ENCODE measurements at regions not wholly inside any gene's neighbourhood (a gene's known extent, or its start where the extent isn't known, plus 50 kb on each side); places are given as distances from the start of the nearest gene placed in this dataset.

GRCh38 chr9:23245067-23245466 is 581.0 kb downstream of the ELAVL2 start:
- Histone ChIP-seq H3K18ac (ENCODE audit: low read length) (no peak overlapping the region), H2BK5ac (ENCODE audit: low read depth, low read length, poor library complexity) (no peak overlapping the region), H3K4ac (ENCODE audit: low read depth, low read length) (no peak overlapping the region), H3K79me2 (ENCODE audit: control insufficient read depth, insufficient read depth, low read length, poor library complexity) (no peaks in the 10 kb centered on the region), H3K9ac (ENCODE audit: low read length) (no peak overlapping the region), H2BK120ac (ENCODE audit: insufficient read depth, low read length, poor library complexity) (no peak overlapping the region), H3K9me3 (ENCODE audit: insufficient read depth, low read depth, low read length) (no peaks in the 10 kb centered on the region), H2AK5ac (ENCODE audit: low read length) (no peak overlapping the region), H3K27me3 (ENCODE audit: insufficient read depth, low read length) (no peaks in the 10 kb centered on the region), H3K4me3 (ENCODE audit: low read depth, low read length) (no peak overlapping the region), H2BK12ac (ENCODE audit: low read length) (no peak overlapping the region), H3K4me1 (ENCODE audit: control insufficient read depth in 1 of 2, insufficient read depth in 2 of 2, low read length in 2 of 2) (no peaks in the 10 kb centered on the region), H3K14ac (ENCODE audit: low read length) (no peak overlapping the region), H3K36me3 (ENCODE audit: control insufficient read depth in 1 of 2, insufficient read depth in 2 of 2, low read length in 2 of 2) (no peaks in the 10 kb centered on the region), H2AFZ (ENCODE audit: insufficient read depth, low read length, poor library complexity) (no peak overlapping the region), H3K4me2 (ENCODE audit: low read length) (no peak overlapping the region), H4K8ac (ENCODE audit: low read depth, low read length) (no peak overlapping the region), H3K23ac (ENCODE audit: low read length) (no peak overlapping the region), H4K12ac (ENCODE audit: low read depth, low read length) (no peak overlapping the region), H3K27ac (ENCODE audit: low read depth, low read length) (no peak overlapping the region), H3K79me1 (ENCODE audit: low read length) (no peaks in the 10 kb centered on the region), H4K91ac (ENCODE audit: low read depth, low read length) (no peak overlapping the region)
- no peak for DNase-seq

GRCh38 chr9:23254404-23255184 is 571.4 kb downstream of the ELAVL2 start:
- H3K79me2 ChIP-seq (ENCODE audit: control insufficient read depth, insufficient read depth, low read length, poor library complexity), result no peaks in the 10 kb centered on the region
- H3K79me1 ChIP-seq (ENCODE audit: low read length), result no peaks in the 10 kb centered on the region
- H3K4me3 ChIP-seq (ENCODE audit: low read depth, low read length), result no peak overlapping the region
- H3K23ac ChIP-seq (ENCODE audit: low read length), result no peak overlapping the region
- H2AK5ac ChIP-seq (ENCODE audit: low read length), result no peak overlapping the region
- no peak overlapping the region for H4K12ac ChIP-seq (ENCODE audit: low read depth, low read length)
- H4K91ac ChIP-seq (ENCODE audit: low read depth, low read length), result no peak overlapping the region
- no peak for DNase-seq
- no peaks in the 10 kb centered on the region for H3K27me3 ChIP-seq (ENCODE audit: insufficient read depth, low read length)
- no peak overlapping the region for H3K4me2 ChIP-seq (ENCODE audit: low read length)
- WGBS (ENCODE audit: extremely low coverage, insufficient coverage, insufficient read length), result no CpG with 5 or more reads among the region's 9 CpGs
- H2BK12ac ChIP-seq (ENCODE audit: low read length), result no peak overlapping the region
- H3K9me3 ChIP-seq (ENCODE audit: insufficient read depth, low read depth, low read length), result no peaks in the 10 kb centered on the region
- no peak overlapping the region for H3K9ac ChIP-seq (ENCODE audit: low read length)
- H2AFZ ChIP-seq (ENCODE audit: insufficient read depth, low read length, poor library complexity), result no peak overlapping the region
- H4K8ac ChIP-seq (ENCODE audit: low read depth, low read length), result no peak overlapping the region
- no peaks in the 10 kb centered on the region for H3K36me3 ChIP-seq (ENCODE audit: control insufficient read depth in 1 of 2, insufficient read depth in 2 of 2, low read length in 2 of 2)
- H2BK120ac ChIP-seq (ENCODE audit: insufficient read depth, low read length, poor library complexity), result no peak overlapping the region
- no peak overlapping the region for H3K4ac ChIP-seq (ENCODE audit: low read depth, low read length)
- H3K27ac ChIP-seq (ENCODE audit: low read depth, low read length), result no peak overlapping the region
- no peaks in the 10 kb centered on the region for H3K4me1 ChIP-seq (ENCODE audit: control insufficient read depth in 1 of 2, insufficient read depth in 2 of 2, low read length in 2 of 2)
- H3K14ac ChIP-seq (ENCODE audit: low read length), result no peak overlapping the region
- no peak overlapping the region for H3K18ac ChIP-seq (ENCODE audit: low read length)
- no peak overlapping the region for H2BK5ac ChIP-seq (ENCODE audit: low read depth, low read length, poor library complexity)

- Histone ChIP-seq H3K4ac (ENCODE audit: low read depth, low read length) (no peak overlapping the region), H2BK120ac (ENCODE audit: insufficient read depth, low read length, poor library complexity) (no peak overlapping the region), H3K4me3 (ENCODE audit: low read depth, low read length) (no peak overlapping the region), H3K9ac (ENCODE audit: low read length) (no peak overlapping the region), H3K79me2 (ENCODE audit: control insufficient read depth, insufficient read depth, low read length, poor library complexity) (no peaks in the 10 kb centered on the region), H4K91ac (ENCODE audit: low read depth, low read length) (no peak overlapping the region), H3K14ac (ENCODE audit: low read length) (no peak overlapping the region), H2BK12ac (ENCODE audit: low read length) (no peak overlapping the region), H3K18ac (ENCODE audit: low read length) (no peak overlapping the region), H3K4me1 (ENCODE audit: control insufficient read depth in 1 of 2, insufficient read depth in 2 of 2, low read length in 2 of 2) (no peaks in the 10 kb centered on the region), H2AK5ac (ENCODE audit: low read length) (no peak overlapping the region), H2AFZ (ENCODE audit: insufficient read depth, low read length, poor library complexity) (no peak overlapping the region), H3K9me3 (ENCODE audit: insufficient read depth, low read depth, low read length) (no peaks in the 10 kb centered on the region), H3K27ac (ENCODE audit: low read depth, low read length) (no peak overlapping the region), H3K79me1 (ENCODE audit: low read length) (no peaks in the 10 kb centered on the region), H3K36me3 (ENCODE audit: control insufficient read depth in 1 of 2, insufficient read depth in 2 of 2, low read length in 2 of 2) (no peaks in the 10 kb centered on the region), H4K8ac (ENCODE audit: low read depth, low read length) (no peak overlapping the region), H3K4me2 (ENCODE audit: low read length) (no peak overlapping the region), H2BK5ac (ENCODE audit: low read depth, low read length, poor library complexity) (no peak overlapping the region), H3K23ac (ENCODE audit: low read length) (no peak overlapping the region), H3K27me3 (ENCODE audit: insufficient read depth, low read length) (no peaks in the 10 kb centered on the region), H4K12ac (ENCODE audit: low read depth, low read length) (no peak overlapping the region)
- no CpG with 5 or more reads among the region's 3 CpGs for WGBS (ENCODE audit: extremely low coverage, insufficient coverage, insufficient read length)
- no peak for DNase-seq
These were observed 570.7 kb downstream of the ELAVL2 start for GRCh38 chr9:23255346-23255745.

GRCh38 chr9:23258569-23258968 is 567.5 kb downstream of the ELAVL2 start:
- Histone ChIP-seq H3K4ac (ENCODE audit: low read depth, low read length) (no peak overlapping the region), H3K23ac (ENCODE audit: low read length) (no peak overlapping the region), H4K91ac (ENCODE audit: low read depth, low read length) (no peak overlapping the region), H3K79me2 (ENCODE audit: control insufficient read depth, insufficient read depth, low read length, poor library complexity) (no peaks in the 10 kb centered on the region), H3K9ac (ENCODE audit: low read length) (no peak overlapping the region), H2BK120ac (ENCODE audit: insufficient read depth, low read length, poor library complexity) (no peak overlapping the region), H4K12ac (ENCODE audit: low read depth, low read length) (no peak overlapping the region), H3K79me1 (ENCODE audit: low read length) (no peaks in the 10 kb centered on the region), H2BK12ac (ENCODE audit: low read length) (no peak overlapping the region), H2AK5ac (ENCODE audit: low read length) (no peak overlapping the region), H3K4me1 (ENCODE audit: control insufficient read depth in 1 of 2, insufficient read depth in 2 of 2, low read length in 2 of 2) (no peaks in the 10 kb centered on the region), H3K18ac (ENCODE audit: low read length) (no peak overlapping the region), H3K27me3 (ENCODE audit: insufficient read depth, low read length) (no peaks in the 10 kb centered on the region), H4K8ac (ENCODE audit: low read depth, low read length) (no peak overlapping the region), H3K9me3 (ENCODE audit: insufficient read depth, low read depth, low read length) (no peaks in the 10 kb centered on the region), H3K4me2 (ENCODE audit: low read length) (no peak overlapping the region), H3K4me3 (ENCODE audit: low read depth, low read length) (no peak overlapping the region), H2BK5ac (ENCODE audit: low read depth, low read length, poor library complexity) (no peak overlapping the region), H3K27ac (ENCODE audit: low read depth, low read length) (no peak overlapping the region), H3K14ac (ENCODE audit: low read length) (no peak overlapping the region), H2AFZ (ENCODE audit: insufficient read depth, low read length, poor library complexity) (no peak overlapping the region), H3K36me3 (ENCODE audit: control insufficient read depth in 1 of 2, insufficient read depth in 2 of 2, low read length in 2 of 2) (no peaks in the 10 kb centered on the region)
- no peak for DNase-seq
- WGBS (ENCODE audit: extremely low coverage, insufficient coverage, insufficient read length), result no CpG with 5 or more reads among the region's 1 CpG
